NCI-H2107 (cell line): ENCODE measurements at regions not wholly inside any gene's neighbourhood (a gene's known extent, or its start where the extent isn't known, plus 50 kb on each side); places are given as distances from the start of the nearest gene placed in this dataset.
A peak's percentile ranks its signal among the peaks of the same experiment; 100 is the strongest.
"Not testable (repeated sequence)": the region's sequence is repeated elsewhere in the genome, so short reads cannot be mapped to it uniquely, and the experiment has no call there.

ENCODE experiments used
- DNase-seq: peaks from one replicate; lab custom pipeline; 2025; lab: John Stamatoyannopoulos, UW

- no peak for DNase-seq
These were observed 57.6 kb downstream of the JRKL start for GRCh38 chr11:96447208-96448110.

GRCh38 chr11:96448225-96448624 lies 58.4 kb downstream of the JRKL start:
- DNase-seq, result no peak

- no peak for DNase-seq
These were observed 66.3 kb downstream of the JRKL start for GRCh38 chr11:96456111-96456510.

GRCh38 chr11:96459751-96460150 lies 69.9 kb downstream of the JRKL start:
- DNase-seq, result no peak

GRCh38 chr11:96461871-96462270 lies 72.1 kb downstream of the JRKL start:
- DNase-seq, result no peak

GRCh38 chr11:96464700-96465307 lies 75.0 kb downstream of the JRKL start:
- peak; percentile 8 for DNase-seq

GRCh38 chr11:96465512-96465911 lies 75.7 kb downstream of the JRKL start:
- DNase-seq, result no peak

- no peak for DNase-seq
These were observed 76.8 kb downstream of the JRKL start for GRCh38 chr11:96466607-96467006.

- DNase-seq, result no peak
These were observed 80.0 kb downstream of the JRKL start for GRCh38 chr11:96469776-96470175.

- DNase-seq, result no peak
These were observed 80.7 kb downstream of the JRKL start for GRCh38 chr11:96470521-96470920.

- no peak for DNase-seq
These were observed 82.3 kb downstream of the JRKL start for GRCh38 chr11:96472085-96472484.

GRCh38 chr11:96474263-96474662 lies 84.5 kb downstream of the JRKL start:
- DNase-seq, result no peak

GRCh38 chr11:96481204-96481603 lies 91.4 kb downstream of the JRKL start:
- DNase-seq, result no peak

GRCh38 chr11:96481771-96482170 lies 92.0 kb downstream of the JRKL start:
- DNase-seq, result no peak

GRCh38 chr11:96482193-96482592 lies 92.4 kb downstream of the JRKL start:
- DNase-seq, result no peak

GRCh38 chr11:96483374-96483955 lies 93.7 kb downstream of the JRKL start:
- DNase-seq, result no peak

- no peak for DNase-seq
These were observed 94.5 kb downstream of the JRKL start for GRCh38 chr11:96484361-96484760.

- no peak for DNase-seq
These were observed 97.2 kb downstream of the JRKL start for GRCh38 chr11:96486890-96487611.

GRCh38 chr11:96488911-96489310 lies 99.1 kb downstream of the JRKL start:
- not testable (repeated sequence) for DNase-seq

- DNase-seq, result no peak
These were observed 110.6 kb downstream of the JRKL start for GRCh38 chr11:96500440-96500839.

GRCh38 chr11:96506041-96506440 lies 116.2 kb downstream of the JRKL start:
- no peak for DNase-seq

- DNase-seq, result no peak
These were observed 117.1 kb downstream of the JRKL start for GRCh38 chr11:96506953-96507354.
